ENCODE measurements at regions not wholly inside any gene's neighbourhood (a gene's known extent, or its start where the extent isn't known, plus 50 kb on each side); places are given as distances from the start of the nearest gene placed in this dataset.

DNA sequence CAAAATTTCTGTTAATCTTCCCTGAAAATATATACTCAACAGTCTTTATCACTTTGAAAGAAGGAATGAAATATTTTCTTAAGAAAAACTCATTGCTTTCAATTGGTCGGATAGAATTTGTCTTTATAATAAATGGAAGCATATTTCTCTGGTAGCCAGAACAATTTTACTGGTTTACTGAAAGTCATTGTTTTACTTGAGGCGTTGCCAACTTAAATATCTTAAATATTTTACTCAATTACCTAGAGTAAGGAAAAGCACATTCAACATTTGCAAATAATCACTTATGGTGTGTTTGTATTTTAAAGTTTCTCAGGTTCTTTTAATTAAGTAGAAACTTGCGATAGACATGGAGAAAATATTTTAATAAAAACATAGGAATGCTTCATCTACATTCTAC lies 1181.7 kb downstream of the EFNA5 start:
- TF ChIP-seq, protein P1, sequence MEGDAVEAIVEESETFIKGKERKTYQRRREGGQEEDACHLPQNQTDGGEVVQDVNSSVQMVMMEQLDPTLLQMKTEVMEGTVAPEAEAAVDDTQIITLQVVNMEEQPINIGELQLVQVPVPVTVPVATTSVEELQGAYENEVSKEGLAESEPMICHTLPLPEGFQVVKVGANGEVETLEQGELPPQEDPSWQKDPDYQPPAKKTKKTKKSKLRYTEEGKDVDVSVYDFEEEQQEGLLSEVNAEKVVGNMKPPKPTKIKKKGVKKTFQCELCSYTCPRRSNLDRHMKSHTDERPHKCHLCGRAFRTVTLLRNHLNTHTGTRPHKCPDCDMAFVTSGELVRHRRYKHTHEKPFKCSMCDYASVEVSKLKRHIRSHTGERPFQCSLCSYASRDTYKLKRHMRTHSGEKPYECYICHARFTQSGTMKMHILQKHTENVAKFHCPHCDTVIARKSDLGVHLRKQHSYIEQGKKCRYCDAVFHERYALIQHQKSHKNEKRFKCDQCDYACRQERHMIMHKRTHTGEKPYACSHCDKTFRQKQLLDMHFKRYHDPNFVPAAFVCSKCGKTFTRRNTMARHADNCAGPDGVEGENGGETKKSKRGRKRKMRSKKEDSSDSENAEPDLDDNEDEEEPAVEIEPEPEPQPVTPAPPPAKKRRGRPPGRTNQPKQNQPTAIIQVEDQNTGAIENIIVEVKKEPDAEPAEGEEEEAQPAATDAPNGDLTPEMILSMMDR (conservative IDR thresholded peaks at IDR 0.05): no peak
- no peak overlapping the region for H3K27ac ChIP-seq

DNA sequence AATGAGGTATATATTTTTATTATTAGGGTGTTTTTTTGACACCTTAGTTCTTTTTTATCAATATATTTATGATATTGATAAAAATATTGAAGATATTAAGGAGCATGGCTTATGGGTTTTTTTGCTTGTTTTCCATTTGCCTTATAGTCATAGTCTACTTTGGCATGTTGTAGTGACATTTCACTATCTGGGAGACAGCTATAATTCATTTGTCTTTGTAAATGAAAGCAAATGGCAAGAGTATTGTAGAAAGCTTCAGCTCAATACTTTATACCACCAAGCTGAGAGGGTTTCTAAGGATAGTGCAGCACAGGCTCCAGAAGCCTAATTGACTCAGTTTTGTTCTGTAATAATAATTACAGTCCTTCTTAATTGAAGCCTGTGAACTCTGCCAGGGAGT lies 1182.3 kb downstream of the EFNA5 start:
- TF ChIP-seq, protein P1 (conservative IDR thresholded peaks at IDR 0.05): no peak
- H3K27ac ChIP-seq: no peak overlapping the region

DNA sequence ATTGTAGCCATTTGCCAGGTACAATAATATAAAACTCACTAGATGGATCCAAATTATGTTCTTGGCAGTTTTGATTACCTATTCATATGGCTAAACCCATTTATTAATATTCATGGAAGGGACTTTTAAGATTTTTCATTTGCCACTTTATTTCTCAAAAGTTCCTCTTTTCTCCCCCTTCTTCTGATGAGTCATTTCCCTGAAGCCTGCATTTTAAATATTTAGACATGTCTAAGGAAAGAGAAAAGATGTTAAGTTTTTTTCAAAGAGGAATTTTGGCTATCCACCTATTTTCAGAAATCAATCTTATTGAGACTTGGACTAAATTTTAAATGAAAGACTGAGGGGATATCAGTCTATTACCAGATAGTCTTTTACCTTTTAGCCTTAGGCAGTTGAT lies 1189.4 kb downstream of the EFNA5 start:
- TF ChIP-seq, protein P1 (conservative IDR thresholded peaks at IDR 0.05): no peak
- H3K27ac ChIP-seq: no peak overlapping the region

DNA sequence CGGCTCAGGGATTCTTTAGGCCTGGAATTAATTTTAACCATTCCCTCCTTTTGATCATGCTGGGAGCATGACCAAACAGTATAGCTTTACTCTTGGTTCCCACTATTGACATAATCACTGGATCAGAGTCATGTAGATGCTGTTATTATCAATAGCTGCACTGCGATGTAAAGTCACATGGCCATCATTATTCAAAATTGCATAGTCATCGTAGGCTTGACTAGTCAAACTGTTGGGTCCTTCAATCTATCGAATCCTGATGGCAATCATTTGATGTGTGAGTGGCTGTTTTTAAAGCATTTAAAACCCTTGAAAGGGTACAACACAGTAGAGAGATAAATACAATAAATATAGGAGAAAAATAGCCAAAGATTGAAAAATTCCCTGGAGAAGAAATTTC lies 1194.1 kb downstream of the EFNA5 start:
- no peak overlapping the region for H3K27ac ChIP-seq
- TF ChIP-seq, protein P1 (conservative IDR thresholded peaks at IDR 0.05): no peak

DNA sequence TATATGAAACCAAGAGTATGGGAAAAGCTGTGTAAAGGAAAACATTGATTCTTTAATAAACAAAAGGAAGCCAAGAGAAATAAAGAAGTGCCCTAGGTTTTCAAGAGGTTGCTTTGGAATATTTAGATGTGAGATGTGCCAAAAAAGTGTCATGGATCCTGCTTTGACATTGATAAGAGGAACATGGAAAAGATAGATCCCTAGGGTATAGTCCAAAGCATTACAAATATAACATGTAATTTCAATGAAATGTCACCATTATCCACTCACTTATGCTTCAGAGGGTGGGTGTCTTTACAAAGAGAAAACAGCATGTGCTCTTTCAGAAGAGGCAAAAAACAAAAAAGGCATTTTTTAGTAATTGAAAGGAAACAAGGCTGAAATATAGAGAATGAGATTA lies 1196.7 kb downstream of the EFNA5 start:
- TF ChIP-seq, protein P1 (conservative IDR thresholded peaks at IDR 0.05): no peak

DNA sequence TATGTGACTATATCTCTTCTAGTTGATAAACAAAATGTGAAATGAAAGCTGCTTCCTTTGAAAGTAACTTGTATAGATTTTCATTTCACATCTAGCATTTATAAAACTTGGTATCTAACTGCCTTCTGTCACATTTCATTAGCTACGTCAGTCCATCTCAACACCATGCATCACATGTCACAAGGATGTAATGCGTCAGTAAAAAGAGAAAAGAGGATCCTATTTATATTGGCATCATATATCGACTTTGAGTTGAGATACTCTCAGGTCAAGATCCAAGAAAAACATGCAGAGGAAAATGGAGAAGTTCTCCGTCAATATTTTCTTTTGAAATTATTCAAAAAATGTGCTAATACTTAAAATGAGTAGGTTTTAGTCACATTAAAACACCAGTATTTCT lies 1211.2 kb downstream of the EFNA5 start:
- TF ChIP-seq, protein P1 (conservative IDR thresholded peaks at IDR 0.05): no peak
- no peak overlapping the region for H3K27ac ChIP-seq

More for the DNA sequence above, 1196.7 kb downstream of the EFNA5 start:
- no peak overlapping the region for H3K27ac ChIP-seq

DNA sequence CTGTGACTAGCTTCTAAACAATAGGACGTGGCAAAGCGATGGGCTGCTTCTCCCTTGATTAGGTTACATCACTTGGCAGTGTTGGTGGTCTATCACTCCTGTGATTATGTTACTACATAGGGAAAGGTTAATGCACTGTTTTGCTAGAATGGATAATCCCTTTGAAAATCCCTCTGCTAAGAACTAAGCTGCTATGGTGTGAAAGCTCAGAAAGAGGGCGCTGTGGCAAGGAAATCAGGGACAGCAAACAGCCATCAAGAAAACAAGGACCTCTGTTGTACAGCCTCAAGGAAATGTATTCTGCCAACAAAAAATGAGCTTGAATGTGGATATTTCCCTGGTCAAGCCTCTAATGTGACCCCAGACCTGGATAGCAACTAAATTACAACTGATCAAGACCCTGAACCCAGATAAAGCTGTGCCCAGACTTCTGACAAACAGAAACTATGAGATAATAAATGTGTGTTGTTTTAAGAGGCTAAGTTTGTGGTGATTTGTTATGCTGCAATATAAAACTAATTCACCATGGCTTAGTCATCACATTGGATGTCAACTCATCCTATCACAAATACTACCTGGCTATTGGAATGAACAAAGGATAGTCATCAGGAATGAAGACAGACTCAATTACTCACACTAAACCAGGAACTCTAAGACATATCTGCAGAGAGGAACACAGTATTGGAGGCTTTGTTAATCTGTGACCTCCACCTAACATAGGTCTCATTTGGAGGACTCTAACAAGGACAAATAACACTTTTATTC lies 1215.9 kb downstream of the EFNA5 start:
- TF ChIP-seq, protein P1 (conservative IDR thresholded peaks at IDR 0.05): no peak; the same call in 1 of the 2 replicates

More for the DNA sequence above, 1215.9 kb downstream of the EFNA5 start:
- H3K27ac ChIP-seq: no peak overlapping the region

All from VCaP (cell line).